CD14-positive monocyte (primary cell): ENCODE measurements at regions not wholly inside any gene's neighbourhood (a gene's known extent, or its start where the extent isn't known, plus 50 kb on each side); places are given as distances from the start of the nearest gene placed in this dataset.

Source experiments
- DNase-seq, 3 donors: peaks; one replicate each; pipeline ENCODE4 v3.0.0-alpha.2; 2011 to 2022
- H2AFZ ChIP-seq: 2 replicates; pipeline ENCODE4 v1.6.0; 2012; ENCODE audit warnings: mild to moderate bottlenecking, low read depth, low read length, inconsistent platforms; ENCODE audit not compliant: insufficient read depth, poor library complexity, severe bottlenecking
- H3K27ac ChIP-seq, 2 donors: 1 replicate in 1 of 2; 2 replicates in 1 of 2; pipeline ENCODE4 v1.5.1; 2012 to 2013; ENCODE audit warnings: low read length in 2 of 2, control low read depth in 1 of 2, inconsistent platforms in 1 of 2, low read depth in 1 of 2, mild to moderate bottlenecking in 1 of 2
- H3K27me3 ChIP-seq, 2 donors: one replicate each; pipeline versions ENCODE4 v1.6.0 to v1.6.1; 2011 to 2013; ENCODE audit warnings: low read length in 2 of 2; ENCODE audit not compliant: control insufficient read depth in 2 of 2, insufficient read depth in 2 of 2
- H3K36me3 ChIP-seq, 2 donors: replicated peaks in 1 of 2; 1 replicate in 1 of 2; 2 replicates in 1 of 2; pipeline versions ENCODE4 v1.5.1 to v1.6.1; 2012 to 2013; ENCODE audit warnings: low read length in 2 of 2, control low read depth in 1 of 2, inconsistent platforms in 1 of 2, mild to moderate bottlenecking in 1 of 2; ENCODE audit not compliant: insufficient read depth in 2 of 2, control insufficient read depth in 1 of 2
- H3K4me1 ChIP-seq, 2 donors: 1 replicate in 1 of 2; 2 replicates in 1 of 2; pipeline versions ENCODE4 v1.5.1 to v1.6.1; 2012 to 2013; ENCODE audit warnings: low read length in 2 of 2, control low read depth in 1 of 2, inconsistent platforms in 1 of 2, mild to moderate bottlenecking in 1 of 2, moderate library complexity in 1 of 2; ENCODE audit not compliant: insufficient read depth in 2 of 2, control insufficient read depth in 1 of 2
- H3K4me2 ChIP-seq: replicated peaks from 2 replicates; pipeline ENCODE3; 2012; ENCODE audit warnings: low read length, moderate library complexity, mild to moderate bottlenecking; ENCODE audit not compliant: poor library complexity, severe bottlenecking; ENCODE audit errors: extremely low read depth
- H3K4me3 ChIP-seq, 3 experiments: fragments of 200-600 bp in 1 of 3; sonication (generic) in 1 of 3; replicated peaks in 1 of 3; 1 replicate in 2 of 3; 2 replicates in 1 of 3; pipeline ENCODE4 v1.5.1; 2011 to 2013; ENCODE audit warnings: low read length in 3 of 3, mild to moderate bottlenecking in 3 of 3, control low read depth in 2 of 3, low read depth in 2 of 3, inconsistent platforms in 1 of 3, moderate library complexity in 1 of 3
- H3K79me2 ChIP-seq: 2 replicates; pipeline ENCODE4 v1.6.0; 2012; ENCODE audit warnings: mild to moderate bottlenecking, control low read depth, inconsistent platforms, low read length, moderate library complexity; ENCODE audit not compliant: insufficient read depth
- H3K9ac ChIP-seq: 2 replicates; pipeline ENCODE4 v1.6.0; 2017; ENCODE audit warnings: low read length, mild to moderate bottlenecking; ENCODE audit not compliant: insufficient read depth, poor library complexity, severe bottlenecking
- H3K9me3 ChIP-seq, 2 donors: replicated peaks in 1 of 2; 1 replicate in 1 of 2; 2 replicates in 1 of 2; pipeline versions ENCODE4 v1.5.1 to v1.6.1; 2012 to 2013; ENCODE audit warnings: low read length in 2 of 2, control low read depth in 1 of 2; ENCODE audit not compliant: control insufficient read depth in 1 of 2, insufficient read depth in 1 of 2
- H4K20me1 ChIP-seq: 2 replicates; pipeline ENCODE4 v1.6.0; 2012; ENCODE audit warnings: mild to moderate bottlenecking, low read length, control low read depth, moderate library complexity; ENCODE audit not compliant: insufficient read depth
- H3K27ac Mint-ChIP-seq, 7 donors: one replicate each; pipeline ENCODE4 v1.8.0; 2020; ENCODE audit warnings: mild to moderate bottlenecking in 7 of 7, mixed read lengths in 7 of 7, moderate library complexity in 6 of 7, inconsistent platforms in 2 of 7
- H3K27me3 Mint-ChIP-seq, 3 donors: one replicate each; pipeline ENCODE4 v1.8.0; 2021 to 2022; ENCODE audit warnings: low read depth in 3 of 3, mild to moderate bottlenecking in 3 of 3, mixed read lengths in 3 of 3, moderate library complexity in 3 of 3, inconsistent platforms in 1 of 3
- H3K36me3 Mint-ChIP-seq, 2 donors: one replicate each; pipeline ENCODE4 v1.8.0; 2020; ENCODE audit warnings: mixed read lengths in 2 of 2, inconsistent platforms in 1 of 2, mild to moderate bottlenecking in 1 of 2
- H3K4me1 Mint-ChIP-seq: one replicate; pipeline ENCODE4 v1.8.0; 2020; ENCODE audit warnings: mild to moderate bottlenecking, mixed read lengths
- H3K4me3 Mint-ChIP-seq, 2 donors: one replicate each; pipeline ENCODE4 v1.8.0; 2020; ENCODE audit warnings: mild to moderate bottlenecking in 2 of 2, mixed read lengths in 2 of 2, moderate library complexity in 1 of 2
- H3K9me3 Mint-ChIP-seq, 7 donors: one replicate each; pipeline ENCODE4 v1.8.0; 2020 to 2022; ENCODE audit warnings: mixed read lengths in 7 of 7, mild to moderate bottlenecking in 6 of 7, moderate library complexity in 6 of 7, inconsistent platforms in 2 of 7
- CTCF ChIP-seq: fragments of 200-600 bp; IDR thresholded peaks from one replicate; pipeline ENCODE4 v1.8.0; 2022; ENCODE audit warnings: antibody characterized with exemption, mild to moderate bottlenecking
- WGBS: methylation state at CpG from one replicate; pipeline ENCODE4 v1.1.5; 2013; ENCODE audit warnings: missing lambda C conversion rate; ENCODE audit not compliant: insufficient coverage; 5-methylcytosine and 5-hydroxymethylcytosine counted together
- intact Hi-C, 2 donors: fragments of 100-400 bp; cut with micrococcal nuclease; formaldehyde crosslinking; loops; one replicate each; pipeline versions ENCODE4 v1.15.0 to v1.15.1; 2023

DNA sequence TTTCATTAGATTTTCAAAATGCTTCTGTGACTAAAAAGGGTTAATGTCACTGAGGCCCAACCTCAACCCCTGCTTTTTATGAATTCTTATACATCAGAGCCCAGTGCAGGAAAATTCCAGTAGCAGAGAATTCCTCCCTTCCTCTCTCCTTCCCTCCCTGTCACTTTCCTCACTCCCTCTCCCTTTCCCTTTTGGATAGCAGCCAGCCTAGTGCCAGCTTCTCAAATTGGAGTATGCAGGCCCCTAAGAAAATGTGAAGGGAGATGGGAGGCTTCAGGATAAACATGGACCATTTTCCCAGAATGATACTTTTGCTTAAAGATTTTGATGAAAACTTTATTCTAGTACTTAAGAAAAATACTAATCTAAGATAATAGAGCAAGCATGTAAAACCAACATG is 507.4 kb downstream of the KDM4C start:
- Histone ChIP-seq H3K4me3 (no peak overlapping the region), H3K27me3 (no peaks in the 10 kb centered on the region), H3K9me3 (no peaks in the 10 kb centered on the region), H2AFZ (no peak overlapping the region), H3K27ac (no peak overlapping the region), H3K79me2 (no peaks in the 10 kb centered on the region), H3K36me3 (no peaks in the 10 kb centered on the region), H3K4me1 (no peaks in the 10 kb centered on the region), H3K4me2 (no peak overlapping the region), H3K9ac (no peak overlapping the region), H4K20me1 (no peaks in the 10 kb centered on the region)
- intact Hi-C loops, result no loop called here
- Mint-ChIP-seq H3K4me1 (no peaks in the 10 kb centered on the region), H3K36me3 (no peaks in the 10 kb centered on the region), H3K27me3 (peaks cover 4 to 10% (median 7%) of the 10 kb centered on the region in 3 donors), H3K4me3 (no peak overlapping the region), H3K9me3 (no peaks in the 10 kb centered on the region), H3K27ac (no peak overlapping the region)
- TF ChIP-seq CTCF, result no peak
- DNase-seq, result no peak

GRCh38 chr9:7259544-7260241 is 501.9 kb downstream of the KDM4C start:
- H3K4me1 Mint-ChIP-seq, result no peaks in the 10 kb centered on the region
- peaks cover 0 to 4% of the 10 kb centered on the region in 2 donors for H3K9me3 ChIP-seq
- H4K20me1 ChIP-seq, result no peaks in the 10 kb centered on the region
- H3K27me3 Mint-ChIP-seq, result peaks cover 0 to 5% (median 0%) of the 10 kb centered on the region in 3 donors
- no peak overlapping the region for H3K27ac ChIP-seq
- no peak overlapping the region for H3K9ac ChIP-seq
- no peak overlapping the region for H3K4me3 ChIP-seq
- no peak overlapping the region for H3K27ac Mint-ChIP-seq
- peaks cover 0 to 4% (median 0%) of the 10 kb centered on the region in 7 donors for H3K9me3 Mint-ChIP-seq
- H3K36me3 Mint-ChIP-seq, result no peaks in the 10 kb centered on the region
- no peaks in the 10 kb centered on the region for H3K4me1 ChIP-seq
- H3K79me2 ChIP-seq, result no peaks in the 10 kb centered on the region
- H3K27me3 ChIP-seq, result no peaks in the 10 kb centered on the region
- no peak overlapping the region for H2AFZ ChIP-seq
- TF ChIP-seq CTCF, result no peak
- no peak overlapping the region for H3K4me2 ChIP-seq
- no peak overlapping the region for H3K4me3 Mint-ChIP-seq
- no peaks in the 10 kb centered on the region for H3K36me3 ChIP-seq
- intact Hi-C loops, result no loop called here
- DNase-seq, result no peak
- 77% methylated on average over 2 of the region's 6 CpGs for WGBS
